ENCODE measurements at regions not wholly inside any gene's neighbourhood (a gene's known extent, or its start where the extent isn't known, plus 50 kb on each side); places are given as distances from the start of the nearest gene placed in this dataset.
A peak's percentile ranks its signal among the peaks of the same experiment; 100 is the strongest.

- H3K27ac ChIP-seq: peak overlapping the region in 3 of 4 donors; percentile 8 to 42 (median 31)
- DNase-seq: no peak
- intact Hi-C loops (cut with DNase I): no loop called here
- no peak overlapping the region for H3K4me3 ChIP-seq
- peaks cover 0 to 5% (median 0%) of the 10 kb centered on the region in 4 donors for H3K4me1 ChIP-seq
- TF ChIP-seq EP300 (IDR thresholded peaks at IDR 0.05): no peak
- no peak for TF ChIP-seq POLR2A (IDR thresholded peaks at IDR 0.05)
- no peak for TF ChIP-seq CTCF (IDR thresholded peaks at IDR 0.05)
- H3K36me3 ChIP-seq: no peaks in the 10 kb centered on the region
- H3K27me3 ChIP-seq: no peaks in the 10 kb centered on the region
- no peaks in the 10 kb centered on the region for H3K9me3 ChIP-seq
- WGBS, 2 donors: 61 to 81% methylated on average over 11 of the region's 11 CpGs
Measured at GRCh38 chr20:17786221-17786718, 86.5 kb downstream of the BANF2 start.
